HepG2 (cell line): ENCODE measurements at regions not wholly inside any gene's neighbourhood (a gene's known extent, or its start where the extent isn't known, plus 50 kb on each side); places are given as distances from the start of the nearest gene placed in this dataset.

Experiments
- TF ChIP-seq, protein P1 (sequence below): sonication (generic); formaldehyde crosslinking; IDR thresholded peaks from 2 replicates; pipeline ENCODE4 v1.5.0; 2020; ENCODE audit warnings: mild to moderate bottlenecking, missing genetic modification reagents, moderate library complexity
- TF ChIP-seq, protein P2 (sequence below): sonication (generic); formaldehyde crosslinking; IDR thresholded peaks from 2 replicates; pipeline ENCODE4 v1.4.0; 2020; ENCODE audit warnings: missing genetic modification reagents, mild to moderate bottlenecking, borderline replicate concordance

DNA sequence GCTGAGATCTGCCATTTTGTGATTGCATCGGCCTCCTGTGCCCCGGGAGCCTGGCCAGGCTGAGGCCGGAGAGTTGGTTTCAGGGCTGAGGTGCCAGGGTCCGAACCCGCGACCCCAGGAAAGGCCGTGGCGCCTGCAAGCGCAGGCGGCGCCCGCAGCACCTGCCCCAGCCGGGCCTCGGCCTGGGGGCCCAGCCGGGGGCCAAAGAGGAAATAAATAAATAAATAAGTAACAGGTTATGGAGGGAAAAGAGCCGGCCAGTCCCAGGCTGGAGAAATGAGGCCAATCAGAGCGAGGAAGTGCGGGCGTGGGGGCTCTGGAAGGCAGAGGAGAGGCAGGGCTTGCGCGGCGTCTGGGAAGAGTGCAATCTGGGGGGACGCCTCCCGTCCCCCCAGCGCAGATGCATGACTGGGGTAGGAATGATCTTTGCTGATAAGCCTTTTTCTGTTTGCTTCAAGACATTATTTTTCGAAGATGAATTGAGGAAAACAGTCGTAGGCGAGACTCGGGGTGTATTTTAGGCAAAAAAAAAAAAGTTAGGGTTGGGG lies 145.6 kb upstream of the ZNF536 start:
- TF ChIP-seq, protein P1, sequence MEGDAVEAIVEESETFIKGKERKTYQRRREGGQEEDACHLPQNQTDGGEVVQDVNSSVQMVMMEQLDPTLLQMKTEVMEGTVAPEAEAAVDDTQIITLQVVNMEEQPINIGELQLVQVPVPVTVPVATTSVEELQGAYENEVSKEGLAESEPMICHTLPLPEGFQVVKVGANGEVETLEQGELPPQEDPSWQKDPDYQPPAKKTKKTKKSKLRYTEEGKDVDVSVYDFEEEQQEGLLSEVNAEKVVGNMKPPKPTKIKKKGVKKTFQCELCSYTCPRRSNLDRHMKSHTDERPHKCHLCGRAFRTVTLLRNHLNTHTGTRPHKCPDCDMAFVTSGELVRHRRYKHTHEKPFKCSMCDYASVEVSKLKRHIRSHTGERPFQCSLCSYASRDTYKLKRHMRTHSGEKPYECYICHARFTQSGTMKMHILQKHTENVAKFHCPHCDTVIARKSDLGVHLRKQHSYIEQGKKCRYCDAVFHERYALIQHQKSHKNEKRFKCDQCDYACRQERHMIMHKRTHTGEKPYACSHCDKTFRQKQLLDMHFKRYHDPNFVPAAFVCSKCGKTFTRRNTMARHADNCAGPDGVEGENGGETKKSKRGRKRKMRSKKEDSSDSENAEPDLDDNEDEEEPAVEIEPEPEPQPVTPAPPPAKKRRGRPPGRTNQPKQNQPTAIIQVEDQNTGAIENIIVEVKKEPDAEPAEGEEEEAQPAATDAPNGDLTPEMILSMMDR (CRISPR knock-in tag), result no peak
- TF ChIP-seq, protein P2, sequence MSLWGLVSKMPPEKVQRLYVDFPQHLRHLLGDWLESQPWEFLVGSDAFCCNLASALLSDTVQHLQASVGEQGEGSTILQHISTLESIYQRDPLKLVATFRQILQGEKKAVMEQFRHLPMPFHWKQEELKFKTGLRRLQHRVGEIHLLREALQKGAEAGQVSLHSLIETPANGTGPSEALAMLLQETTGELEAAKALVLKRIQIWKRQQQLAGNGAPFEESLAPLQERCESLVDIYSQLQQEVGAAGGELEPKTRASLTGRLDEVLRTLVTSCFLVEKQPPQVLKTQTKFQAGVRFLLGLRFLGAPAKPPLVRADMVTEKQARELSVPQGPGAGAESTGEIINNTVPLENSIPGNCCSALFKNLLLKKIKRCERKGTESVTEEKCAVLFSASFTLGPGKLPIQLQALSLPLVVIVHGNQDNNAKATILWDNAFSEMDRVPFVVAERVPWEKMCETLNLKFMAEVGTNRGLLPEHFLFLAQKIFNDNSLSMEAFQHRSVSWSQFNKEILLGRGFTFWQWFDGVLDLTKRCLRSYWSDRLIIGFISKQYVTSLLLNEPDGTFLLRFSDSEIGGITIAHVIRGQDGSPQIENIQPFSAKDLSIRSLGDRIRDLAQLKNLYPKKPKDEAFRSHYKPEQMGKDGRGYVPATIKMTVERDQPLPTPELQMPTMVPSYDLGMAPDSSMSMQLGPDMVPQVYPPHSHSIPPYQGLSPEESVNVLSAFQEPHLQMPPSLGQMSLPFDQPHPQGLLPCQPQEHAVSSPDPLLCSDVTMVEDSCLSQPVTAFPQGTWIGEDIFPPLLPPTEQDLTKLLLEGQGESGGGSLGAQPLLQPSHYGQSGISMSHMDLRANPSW (CRISPR knock-in tag), result no peak
